Stomach (tissue), 8 donors: ENCODE measurements at regions not wholly inside any gene's neighbourhood (a gene's known extent, or its start where the extent isn't known, plus 50 kb on each side); places are given as distances from the start of the nearest gene placed in this dataset.

ENCODE experiments used
- DNase-seq, 2 donors: peaks; one replicate each; pipeline versions ENCODE4 v3.0.0 to v3.0.0-alpha.2; 2013 to 2019
- H3K27ac ChIP-seq, 5 donors: fragments of 200-600 bp in 4 of 5; sonication (generic) in 4 of 5; one replicate each; pipeline ENCODE4 v1.5.1; 2013 to 2019; ENCODE audit warnings: mild to moderate bottlenecking in 1 of 5, moderate library complexity in 1 of 5
- H3K27me3 ChIP-seq, 3 donors: fragments of 200-600 bp; sonication (generic); one replicate each; pipeline ENCODE4 v1.5.1; 2017 to 2019; ENCODE audit warnings: mixed run types in 1 of 3
- H3K36me3 ChIP-seq, 4 donors: fragments of 200-600 bp; sonication (generic); 1 replicate in 3 of 4; 2 replicates in 1 of 4; pipeline ENCODE4 v1.5.1; 2016 to 2019
- H3K4me1 ChIP-seq, 4 donors: fragments of 200-600 bp; sonication (generic); one replicate each; pipeline ENCODE4 v1.5.1; 2016 to 2019
- H3K4me3 ChIP-seq, 4 donors: fragments of 200-600 bp; sonication (generic) in 3 of 4; one replicate each; pipeline ENCODE4 v1.5.1; 2016 to 2019; ENCODE audit warnings: mild to moderate bottlenecking in 1 of 4
- H3K9me3 ChIP-seq, 4 donors: fragments of 200-600 bp; sonication (generic); one replicate each; pipeline ENCODE4 v1.5.1; 2016 to 2019
- CTCF ChIP-seq, 7 experiments: fragments of 450-650 bp in 4 of 7; fragments of 200-600 bp in 3 of 7; sonication (generic) in 3 of 7; IDR thresholded peaks; one replicate each; pipeline ENCODE4 v1.5.1; 2016 to 2019; ENCODE audit warnings: antibody characterized with exemption in 7 of 7, control low read depth in 2 of 7, mild to moderate bottlenecking in 1 of 7
- EP300 ChIP-seq: sonication (generic); formaldehyde crosslinking; IDR thresholded peaks from one replicate; pipeline ENCODE4 v1.6.1; 2017; ENCODE audit warnings: antibody characterized with exemption
- POLR2A ChIP-seq, 4 donors: fragments of 450-650 bp; IDR thresholded peaks; one replicate each; pipeline ENCODE4 v1.6.1; 2016; ENCODE audit warnings: antibody characterized with exemption in 4 of 4, control low read depth in 2 of 4, mild to moderate bottlenecking in 1 of 4, moderate library complexity in 1 of 4
- POLR2AphosphoS5 ChIP-seq, 3 donors: sonication (generic); formaldehyde crosslinking; IDR thresholded peaks; one replicate each; pipeline ENCODE4 v1.6.1; 2016; ENCODE audit warnings: antibody characterized with exemption in 3 of 3
- WGBS, 5 donors: extraction: QIAGEN DNeasy Blood & Tissue Kit in 3 of 5; methylation state at CpG; one replicate each; pipeline versions ENCODE4 v1.1.5 to v1.1.7; 2013 to 2018; 5-methylcytosine and 5-hydroxymethylcytosine counted together
- intact Hi-C: fragments of 100-400 bp; cut with DNase I; formaldehyde crosslinking; loops from one replicate; pipeline ENCODE4 v1.15.1; 2023; ENCODE audit warnings: low total_unique reads
- donor health status: healthy with polysubstance abuse.
- donor health status: Bipolar disorder and iron deficiency.
- donor health status: healthy.

DNA sequence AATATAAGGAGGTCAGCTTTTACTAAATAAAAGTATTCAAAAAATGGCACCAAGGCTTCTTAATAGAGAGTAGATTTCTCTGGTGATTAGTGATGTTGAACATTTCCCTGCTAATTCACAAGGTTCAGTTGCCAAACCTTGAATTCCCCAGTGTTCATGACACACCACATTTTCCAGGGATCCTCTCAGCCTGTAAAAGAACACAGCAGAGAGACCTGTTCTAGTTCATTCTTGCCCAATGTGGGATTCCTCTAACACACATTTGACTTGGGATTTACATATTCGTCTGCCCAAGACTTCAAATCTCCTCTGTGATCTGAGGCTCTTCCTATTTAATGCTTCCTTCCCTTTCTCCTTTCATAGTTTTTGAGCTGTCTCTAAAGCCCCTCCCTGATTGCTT, 273.2 kb upstream of the CDH9 start:
- H3K9me3 ChIP-seq = no peaks in the 10 kb centered on the region
- TF ChIP-seq EP300 (no peak), POLR2A (IDR thresholded peaks at IDR 0.05) (no peak), POLR2AphosphoS5 (IDR thresholded peaks at IDR 0.05) (no peak), CTCF (IDR thresholded peaks at IDR 0.05) (no peak)
- intact Hi-C loops = no loop called here
- H3K36me3 ChIP-seq = no peaks in the 10 kb centered on the region
- H3K27ac ChIP-seq = no peak overlapping the region
- H3K27me3 ChIP-seq = no peaks in the 10 kb centered on the region
- DNase-seq = no peak
- no peak overlapping the region for H3K4me3 ChIP-seq
- no peaks in the 10 kb centered on the region for H3K4me1 ChIP-seq
- 44 to 76% (median 55%) methylated on average over 1 of the region's 1 CpG for WGBS, 5 donors

GRCh38 chr5:27308153-27308552, 269.8 kb upstream of the CDH9 start:
- 81 to 89% (median 87%) methylated on average over 4 of the region's 4 CpGs for WGBS, 5 donors

GRCh38 chr5:27290172-27290571, 251.8 kb upstream of the CDH9 start:
- no peaks in the 10 kb centered on the region for H3K4me1 ChIP-seq
- TF ChIP-seq EP300 (no peak), POLR2A (IDR thresholded peaks at IDR 0.05) (no peak), CTCF (IDR thresholded peaks at IDR 0.05) (no peak), POLR2AphosphoS5 (IDR thresholded peaks at IDR 0.05) (no peak)
- WGBS, 5 donors = 70 to 86% (median 73%) methylated on average over 1 of the region's 1 CpG
- H3K36me3 ChIP-seq = no peaks in the 10 kb centered on the region
- H3K27me3 ChIP-seq = no peaks in the 10 kb centered on the region
- intact Hi-C loops = no loop called here
- no peak for DNase-seq
- H3K4me3 ChIP-seq = no peak overlapping the region
- H3K9me3 ChIP-seq = peaks cover 0 to 21% (median 2%) of the 10 kb centered on the region in 4 donors
- no peak overlapping the region for H3K27ac ChIP-seq

More at GRCh38 chr5:27308153-27308552, 269.8 kb upstream of the CDH9 start:
- TF ChIP-seq CTCF (IDR thresholded peaks at IDR 0.05) (no peak), POLR2A (IDR thresholded peaks at IDR 0.05) (no peak), EP300 (no peak), POLR2AphosphoS5 (IDR thresholded peaks at IDR 0.05) (no peak)
- intact Hi-C loops = no loop called here
- Histone ChIP-seq H3K27ac (no peak overlapping the region), H3K4me3 (no peak overlapping the region), H3K4me1 (no peaks in the 10 kb centered on the region), H3K27me3 (no peaks in the 10 kb centered on the region), H3K36me3 (no peaks in the 10 kb centered on the region), H3K9me3 (no peaks in the 10 kb centered on the region)
- DNase-seq = no peak

GRCh38 chr5:27276119-27276518, 237.7 kb upstream of the CDH9 start:
- Histone ChIP-seq H3K27ac (no peak overlapping the region), H3K27me3 (no peaks in the 10 kb centered on the region), H3K4me3 (no peak overlapping the region), H3K4me1 (no peaks in the 10 kb centered on the region), H3K36me3 (no peaks in the 10 kb centered on the region), H3K9me3 (no peaks in the 10 kb centered on the region)
- no peak for DNase-seq
- TF ChIP-seq POLR2AphosphoS5 (IDR thresholded peaks at IDR 0.05) (no peak), CTCF (IDR thresholded peaks at IDR 0.05) (no peak), POLR2A (IDR thresholded peaks at IDR 0.05) (no peak), EP300 (no peak)
- WGBS, 5 donors = 70 to 81% (median 78%) methylated on average over 4 of the region's 4 CpGs
- intact Hi-C loops = no loop called here
